ENCODE measurements at regions not wholly inside any gene's neighbourhood (a gene's known extent, or its start where the extent isn't known, plus 50 kb on each side); places are given as distances from the start of the nearest gene placed in this dataset.

- Histone ChIP-seq H3K9me3 (ENCODE audit: low read length) (no peaks in the 10 kb centered on the region), H3K27ac (ENCODE audit: extremely low read length, insufficient read depth, low read length) (no peak overlapping the region), H3K79me2 (ENCODE audit: insufficient read depth, low read length) (no peaks in the 10 kb centered on the region), H4K20me1 (ENCODE audit: insufficient read depth, low read length) (no peaks in the 10 kb centered on the region), H2AFZ (ENCODE audit: low read length) (no peak overlapping the region), H3K4me3 (replicated peaks in 1 of 3; ENCODE audit: insufficient read depth in 1 of 3, low read depth in 2 of 3, low read length in 3 of 3) (no peak overlapping the region), H3K36me3 (replicated peaks in 1 of 2; ENCODE audit: control insufficient read depth in 1 of 2, insufficient read depth in 2 of 2, low read length in 2 of 2) (no peaks in the 10 kb centered on the region), H3K27me3 (ENCODE audit: control insufficient read depth in 1 of 2, insufficient read depth in 2 of 2, low read length in 2 of 2) (no peaks in the 10 kb centered on the region), H3K9ac (ENCODE audit: insufficient read depth, low read depth, low read length) (no peak overlapping the region), H3K4me2 (ENCODE audit: low read depth, low read length) (no peak overlapping the region), H3K4me1 (ENCODE audit: insufficient read depth, low read length) (no peaks in the 10 kb centered on the region)
- no peak for FAIRE-seq
- TF ChIP-seq ZBTB10 (CRISPR knock-in tag; IDR thresholded peaks at IDR 0.05; ENCODE audit: borderline replicate concordance) (no peak), ZNF770 (CRISPR knock-in tag; IDR thresholded peaks at IDR 0.05) (no peak), ZMAT5 (CRISPR knock-in tag; IDR thresholded peaks at IDR 0.05; ENCODE audit: borderline replicate concordance, low read depth) (no peak)
- POLR2A ChIA-PET, result no interaction called here
- in situ Hi-C loops (cut with HindIII; ENCODE audit: extremely low pct_ligation_motif_present, low pct_unique_long_range_greater_than_20kb), result no loop called here
- no TSS peak for BruUV-seq (replicated peaks)
- no peak for DNase-seq (ENCODE audit: low spot score)
- 15% methylated on average over 5 of the region's 5 CpGs for WGBS (ENCODE audit: low lambda C conversion rate)
- intact Hi-C loops (cut with micrococcal nuclease; ENCODE audit: unreplicated experiment), result no loop called here
- ATAC-seq, result no peak
- CTCF ChIA-PET (ENCODE audit: low intra/inter-chr PET ratio, low total read pairs), result no interaction called here
Observed at GRCh38 chrX:87805829-87806490, 288.4 kb downstream of the KLHL4 start.

All from HepG2 (cell line).